ENCODE measurements at regions not wholly inside any gene's neighbourhood (a gene's known extent, or its start where the extent isn't known, plus 50 kb on each side); places are given as distances from the start of the nearest gene placed in this dataset.

DNA sequence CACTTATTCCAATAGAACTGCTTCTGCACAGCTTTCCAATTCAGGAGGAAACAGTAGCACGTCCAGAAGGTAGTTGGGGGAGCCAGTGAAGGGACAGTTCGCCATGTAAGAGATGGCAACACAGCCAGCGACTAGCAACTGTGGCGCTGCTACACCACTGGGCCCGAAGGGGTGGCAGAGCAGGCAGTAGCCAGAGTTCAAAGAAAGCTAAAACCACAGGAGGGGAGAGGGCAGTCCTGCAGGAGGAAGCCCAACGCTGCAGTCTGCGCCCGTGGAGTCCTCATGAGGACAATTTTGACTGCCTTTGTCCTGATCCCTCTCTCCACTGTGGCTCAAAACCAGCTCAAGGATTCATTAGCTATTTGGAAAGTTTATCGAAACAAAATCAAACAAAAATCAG, 591.2 kb downstream of the VRK1 start:
- Mint-ChIP-seq H3K27ac (ENCODE audit: unreplicated experiment) (no peak overlapping the region), H3K4me1 (ENCODE audit: low read depth, unreplicated experiment) (no peaks in the 10 kb centered on the region), H3K36me3 (ENCODE audit: insufficient read depth, unreplicated experiment) (no peaks in the 10 kb centered on the region), H3K27me3 (ENCODE audit: insufficient read depth, unreplicated experiment) (peaks cover 4% of the 10 kb centered on the region), H3K4me3 (ENCODE audit: unreplicated experiment) (no peak overlapping the region), H3K9me3 (ENCODE audit: unreplicated experiment) (no peaks in the 10 kb centered on the region)
- no peaks in the 10 kb centered on the region for H3K27me3 ChIP-seq (replicated peaks; ENCODE audit: control insufficient read depth, insufficient read depth, low read length)
- CTCF ChIA-PET = no interaction called here
- no TSS peak for BruUV-seq (replicated peaks)
- H3K4me3 ChIP-seq (ENCODE audit: low read depth, low read length) = no peak overlapping the region
- TF ChIP-seq, protein P1, sequence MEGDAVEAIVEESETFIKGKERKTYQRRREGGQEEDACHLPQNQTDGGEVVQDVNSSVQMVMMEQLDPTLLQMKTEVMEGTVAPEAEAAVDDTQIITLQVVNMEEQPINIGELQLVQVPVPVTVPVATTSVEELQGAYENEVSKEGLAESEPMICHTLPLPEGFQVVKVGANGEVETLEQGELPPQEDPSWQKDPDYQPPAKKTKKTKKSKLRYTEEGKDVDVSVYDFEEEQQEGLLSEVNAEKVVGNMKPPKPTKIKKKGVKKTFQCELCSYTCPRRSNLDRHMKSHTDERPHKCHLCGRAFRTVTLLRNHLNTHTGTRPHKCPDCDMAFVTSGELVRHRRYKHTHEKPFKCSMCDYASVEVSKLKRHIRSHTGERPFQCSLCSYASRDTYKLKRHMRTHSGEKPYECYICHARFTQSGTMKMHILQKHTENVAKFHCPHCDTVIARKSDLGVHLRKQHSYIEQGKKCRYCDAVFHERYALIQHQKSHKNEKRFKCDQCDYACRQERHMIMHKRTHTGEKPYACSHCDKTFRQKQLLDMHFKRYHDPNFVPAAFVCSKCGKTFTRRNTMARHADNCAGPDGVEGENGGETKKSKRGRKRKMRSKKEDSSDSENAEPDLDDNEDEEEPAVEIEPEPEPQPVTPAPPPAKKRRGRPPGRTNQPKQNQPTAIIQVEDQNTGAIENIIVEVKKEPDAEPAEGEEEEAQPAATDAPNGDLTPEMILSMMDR (IDR thresholded peaks at IDR 0.05; ENCODE audit: insufficient read depth in 1 of 2, low read depth in 1 of 2, low read length in 1 of 2, severe bottlenecking in 1 of 2, unreplicated experiment in 1 of 2) = no peak
- no peak for DNase-seq
- no peaks in the 10 kb centered on the region for H3K36me3 ChIP-seq (ENCODE audit: control insufficient read depth, insufficient read depth, low read length)
- POLR2A ChIA-PET = no interaction called here
- H3K4me1 ChIP-seq = no peaks in the 10 kb centered on the region
- H3K9me3 ChIP-seq = no peaks in the 10 kb centered on the region
- intact Hi-C loops (cut with micrococcal nuclease; ENCODE audit: unreplicated experiment) = no loop called here

DNA sequence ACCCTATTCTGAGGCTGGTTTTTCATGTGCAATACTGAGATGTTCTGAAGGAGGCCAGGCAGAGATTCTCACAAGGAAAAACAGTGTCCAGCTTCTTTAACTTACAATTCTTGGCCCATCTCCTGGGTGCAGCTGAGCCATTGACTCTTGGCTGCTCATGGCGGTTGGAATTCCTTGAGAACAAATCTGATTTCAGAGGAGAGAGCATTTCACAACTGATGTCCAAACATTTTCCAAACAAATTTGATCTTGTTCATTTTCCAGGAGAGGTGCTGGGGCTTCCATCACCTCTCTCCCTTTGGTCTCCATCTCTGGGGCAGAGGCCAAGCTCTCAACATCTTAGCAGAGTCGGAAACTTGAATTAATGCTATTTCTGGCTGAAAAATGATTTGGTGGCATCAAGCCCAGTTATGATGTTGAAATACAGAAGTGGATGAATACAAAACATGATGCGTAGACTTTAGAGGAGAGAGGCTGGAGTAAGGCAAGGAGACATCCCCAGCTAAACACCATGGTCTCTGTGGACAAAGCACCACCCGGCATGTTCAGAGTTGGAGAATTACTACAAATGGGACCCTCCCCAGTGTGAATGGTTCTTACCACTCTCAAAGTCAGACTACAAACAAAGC, 593.0 kb downstream of the VRK1 start:
- DNase-seq = no peak
- Histone ChIP-seq H3K9me3 (no peaks in the 10 kb centered on the region), H3K4me1 (no peaks in the 10 kb centered on the region), H3K4me3 (ENCODE audit: low read depth, low read length) (no peak overlapping the region), H3K36me3 (ENCODE audit: control insufficient read depth, insufficient read depth, low read length) (no peaks in the 10 kb centered on the region), H3K27me3 (replicated peaks; ENCODE audit: control insufficient read depth, insufficient read depth, low read length) (no peaks in the 10 kb centered on the region)
- intact Hi-C loops (cut with micrococcal nuclease; ENCODE audit: unreplicated experiment) = no loop called here
- H3K4me3 Mint-ChIP-seq (ENCODE audit: unreplicated experiment) = no peak overlapping the region
- CTCF ChIA-PET = no interaction called here
- no peaks in the 10 kb centered on the region for H3K36me3 Mint-ChIP-seq (ENCODE audit: insufficient read depth, unreplicated experiment)
- TF ChIP-seq, protein P1 (IDR thresholded peaks at IDR 0.05; ENCODE audit: insufficient read depth in 1 of 2, low read depth in 1 of 2, low read length in 1 of 2, severe bottlenecking in 1 of 2, unreplicated experiment in 1 of 2) = no peak
- POLR2A ChIA-PET = no interaction called here
- no TSS peak for BruUV-seq (replicated peaks)
- H3K27me3 Mint-ChIP-seq (ENCODE audit: insufficient read depth, unreplicated experiment) = peaks cover 4% of the 10 kb centered on the region
- H3K27ac Mint-ChIP-seq (ENCODE audit: unreplicated experiment) = no peak overlapping the region
- H3K4me1 Mint-ChIP-seq (ENCODE audit: low read depth, unreplicated experiment) = no peaks in the 10 kb centered on the region
- no peaks in the 10 kb centered on the region for H3K9me3 Mint-ChIP-seq (ENCODE audit: unreplicated experiment)

DNA sequence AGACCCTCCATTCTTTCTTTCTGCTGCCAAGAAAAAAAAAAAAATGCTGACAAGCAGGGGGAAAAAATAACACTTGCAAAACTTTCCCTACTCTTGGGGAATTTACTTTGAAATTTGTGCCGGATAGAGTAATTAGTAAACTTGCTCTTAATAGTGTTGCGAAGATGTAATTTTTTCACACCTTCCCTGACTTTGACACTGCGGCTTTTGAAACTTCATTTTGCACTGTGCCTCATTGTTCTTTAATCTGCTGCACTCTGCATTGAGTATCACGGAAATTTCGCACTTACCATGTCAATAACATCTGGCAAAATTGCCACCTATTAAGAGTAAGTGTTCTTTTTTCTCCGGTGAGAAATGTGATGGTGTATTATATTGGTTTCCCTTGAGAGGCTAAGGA, 596.1 kb downstream of the VRK1 start:
- Mint-ChIP-seq H3K36me3 (ENCODE audit: insufficient read depth, unreplicated experiment) (no peaks in the 10 kb centered on the region), H3K4me3 (ENCODE audit: unreplicated experiment) (no peak overlapping the region), H3K4me1 (ENCODE audit: low read depth, unreplicated experiment) (no peaks in the 10 kb centered on the region), H3K9me3 (ENCODE audit: unreplicated experiment) (no peaks in the 10 kb centered on the region), H3K27me3 (ENCODE audit: insufficient read depth, unreplicated experiment) (no peaks in the 10 kb centered on the region), H3K27ac (ENCODE audit: unreplicated experiment) (no peak overlapping the region)
- Histone ChIP-seq H3K4me1 (no peaks in the 10 kb centered on the region), H3K27me3 (replicated peaks; ENCODE audit: control insufficient read depth, insufficient read depth, low read length) (no peaks in the 10 kb centered on the region), H3K4me3 (ENCODE audit: low read depth, low read length) (no peak overlapping the region), H3K9me3 (no peaks in the 10 kb centered on the region), H3K36me3 (ENCODE audit: control insufficient read depth, insufficient read depth, low read length) (no peaks in the 10 kb centered on the region)
- DNase-seq = no peak
- intact Hi-C loops (cut with micrococcal nuclease; ENCODE audit: unreplicated experiment) = no loop called here
- no TSS peak for BruUV-seq (replicated peaks)
- ChIA-PET POLR2A (no interaction called here), CTCF (no interaction called here)
- TF ChIP-seq, protein P1 (IDR thresholded peaks at IDR 0.05; ENCODE audit: insufficient read depth in 1 of 2, low read depth in 1 of 2, low read length in 1 of 2, severe bottlenecking in 1 of 2, unreplicated experiment in 1 of 2) = no peak

Data from Caco-2 (cell line).